Fibroblast of lung (primary cell): ENCODE measurements at regions not wholly inside any gene's neighbourhood (a gene's known extent, or its start where the extent isn't known, plus 50 kb on each side); places are given as distances from the start of the nearest gene placed in this dataset.

Experiments used
- EZH2 ChIP-seq: IDR thresholded peaks from 2 replicates; pipeline ENCODE4 v1.5.1; 2012; ENCODE audit warnings: low read length, control low read depth, mild to moderate bottlenecking; ENCODE audit errors: missing control alignments
- TF ChIP-seq, protein P1 (sequence below), 2 donors: IDR thresholded peaks in 1 of 2; conservative IDR thresholded peaks in 1 of 2; 1 replicate in 1 of 2; 2 replicates in 1 of 2; pipeline ENCODE4 v1.5.1; 2011 to 2012; ENCODE audit warnings: low read length in 2 of 2, control low read depth in 1 of 2, inconsistent platforms in 1 of 2, low read depth in 1 of 2, mild to moderate bottlenecking in 1 of 2

DNA sequence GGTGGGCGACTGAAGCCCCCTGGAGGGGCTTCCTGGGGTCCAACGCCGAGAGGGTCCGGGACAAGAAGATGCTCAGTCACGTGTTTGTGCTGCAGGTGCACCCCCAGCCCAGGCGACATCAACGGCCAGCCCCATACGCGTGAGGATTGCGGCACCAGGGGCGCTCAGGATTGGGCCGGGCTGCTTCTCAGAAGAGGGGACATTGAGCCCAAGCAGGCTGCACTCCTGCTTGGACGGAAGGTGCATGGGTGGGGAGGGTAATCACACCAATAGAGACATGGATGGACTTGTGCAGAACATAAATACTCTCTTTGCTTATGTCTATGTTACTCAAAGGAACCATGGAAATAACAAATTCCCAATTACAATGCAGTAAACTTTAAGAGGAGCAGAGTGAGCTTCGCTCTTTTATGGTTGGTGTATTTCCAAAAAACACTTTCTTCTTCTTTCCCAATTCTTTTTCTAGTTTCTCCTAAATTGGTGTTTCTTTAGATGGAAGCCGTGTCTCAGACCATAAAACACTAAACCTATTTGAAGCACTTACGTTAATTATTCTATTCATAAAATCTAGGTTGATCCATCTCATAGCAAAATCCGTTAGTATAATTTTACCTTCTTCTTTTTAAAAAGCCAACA lies 182.7 kb downstream of the GOLGA6L6 start:
- TF ChIP-seq, protein P1, sequence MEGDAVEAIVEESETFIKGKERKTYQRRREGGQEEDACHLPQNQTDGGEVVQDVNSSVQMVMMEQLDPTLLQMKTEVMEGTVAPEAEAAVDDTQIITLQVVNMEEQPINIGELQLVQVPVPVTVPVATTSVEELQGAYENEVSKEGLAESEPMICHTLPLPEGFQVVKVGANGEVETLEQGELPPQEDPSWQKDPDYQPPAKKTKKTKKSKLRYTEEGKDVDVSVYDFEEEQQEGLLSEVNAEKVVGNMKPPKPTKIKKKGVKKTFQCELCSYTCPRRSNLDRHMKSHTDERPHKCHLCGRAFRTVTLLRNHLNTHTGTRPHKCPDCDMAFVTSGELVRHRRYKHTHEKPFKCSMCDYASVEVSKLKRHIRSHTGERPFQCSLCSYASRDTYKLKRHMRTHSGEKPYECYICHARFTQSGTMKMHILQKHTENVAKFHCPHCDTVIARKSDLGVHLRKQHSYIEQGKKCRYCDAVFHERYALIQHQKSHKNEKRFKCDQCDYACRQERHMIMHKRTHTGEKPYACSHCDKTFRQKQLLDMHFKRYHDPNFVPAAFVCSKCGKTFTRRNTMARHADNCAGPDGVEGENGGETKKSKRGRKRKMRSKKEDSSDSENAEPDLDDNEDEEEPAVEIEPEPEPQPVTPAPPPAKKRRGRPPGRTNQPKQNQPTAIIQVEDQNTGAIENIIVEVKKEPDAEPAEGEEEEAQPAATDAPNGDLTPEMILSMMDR (conservative IDR thresholded peaks at IDR 0.05 in 1 of 2, IDR thresholded peaks at IDR 0.05 in 1 of 2; ENCODE audit: low read depth in 1 of 2, low read length in 2 of 2): no peak
- TF ChIP-seq EZH2: no peak
